ENCODE measurements at regions not wholly inside any gene's neighbourhood (a gene's known extent, or its start where the extent isn't known, plus 50 kb on each side); places are given as distances from the start of the nearest gene placed in this dataset.

DNA sequence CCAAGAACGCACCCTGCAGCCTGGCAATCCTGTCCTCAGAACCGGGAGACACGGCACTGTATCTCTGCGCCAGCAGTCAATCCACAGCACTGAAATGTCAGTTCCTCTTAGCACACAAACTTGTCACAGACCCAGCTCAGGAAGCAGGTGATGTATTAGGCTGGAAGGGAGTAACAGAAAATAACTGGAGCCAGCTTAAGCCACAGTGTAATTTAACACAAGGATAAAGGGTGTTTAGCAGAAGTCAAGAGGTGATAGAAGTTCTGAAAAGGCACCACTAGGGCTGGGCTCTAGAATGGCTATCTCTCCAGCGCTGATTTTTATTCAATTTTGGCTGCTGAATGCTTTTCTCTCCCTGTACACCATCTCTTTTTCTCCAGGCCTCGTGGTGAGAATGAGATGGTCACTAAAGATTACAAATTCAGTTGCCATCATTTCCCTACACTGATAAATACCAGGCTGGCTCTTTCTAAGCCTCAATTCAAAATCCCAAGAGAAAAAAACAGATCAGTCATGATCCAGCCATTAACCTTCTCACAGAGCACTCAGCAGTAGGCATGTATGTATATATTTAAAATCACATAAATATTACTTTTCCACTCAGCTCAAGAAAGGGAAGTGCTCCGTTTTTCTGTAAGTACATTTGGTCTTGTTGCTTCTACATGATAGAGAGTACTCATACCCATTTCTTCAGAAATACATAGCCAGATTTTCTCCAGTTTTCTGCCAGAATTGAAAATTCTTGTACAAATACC lies 102.7 kb upstream of the PRSS1 start:
- TF ChIP-seq, protein P1, sequence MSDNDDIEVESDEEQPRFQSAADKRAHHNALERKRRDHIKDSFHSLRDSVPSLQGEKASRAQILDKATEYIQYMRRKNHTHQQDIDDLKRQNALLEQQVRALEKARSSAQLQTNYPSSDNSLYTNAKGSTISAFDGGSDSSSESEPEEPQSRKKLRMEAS (CRISPR knock-in tag; IDR thresholded peaks at IDR 0.05) = no peak
- TF ChIP-seq, protein P2, sequence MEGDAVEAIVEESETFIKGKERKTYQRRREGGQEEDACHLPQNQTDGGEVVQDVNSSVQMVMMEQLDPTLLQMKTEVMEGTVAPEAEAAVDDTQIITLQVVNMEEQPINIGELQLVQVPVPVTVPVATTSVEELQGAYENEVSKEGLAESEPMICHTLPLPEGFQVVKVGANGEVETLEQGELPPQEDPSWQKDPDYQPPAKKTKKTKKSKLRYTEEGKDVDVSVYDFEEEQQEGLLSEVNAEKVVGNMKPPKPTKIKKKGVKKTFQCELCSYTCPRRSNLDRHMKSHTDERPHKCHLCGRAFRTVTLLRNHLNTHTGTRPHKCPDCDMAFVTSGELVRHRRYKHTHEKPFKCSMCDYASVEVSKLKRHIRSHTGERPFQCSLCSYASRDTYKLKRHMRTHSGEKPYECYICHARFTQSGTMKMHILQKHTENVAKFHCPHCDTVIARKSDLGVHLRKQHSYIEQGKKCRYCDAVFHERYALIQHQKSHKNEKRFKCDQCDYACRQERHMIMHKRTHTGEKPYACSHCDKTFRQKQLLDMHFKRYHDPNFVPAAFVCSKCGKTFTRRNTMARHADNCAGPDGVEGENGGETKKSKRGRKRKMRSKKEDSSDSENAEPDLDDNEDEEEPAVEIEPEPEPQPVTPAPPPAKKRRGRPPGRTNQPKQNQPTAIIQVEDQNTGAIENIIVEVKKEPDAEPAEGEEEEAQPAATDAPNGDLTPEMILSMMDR (IDR thresholded peaks at IDR 0.05) = no peak
- TF ChIP-seq NR3C1 (CRISPR knock-in tag; conservative IDR thresholded peaks at IDR 0.05; ENCODE audit: low read depth) (no peak), TEAD4 (CRISPR knock-in tag; IDR thresholded peaks at IDR 0.05) (no peak), IRF2 (CRISPR knock-in tag; IDR thresholded peaks at IDR 0.05; ENCODE audit: borderline replicate concordance, low read depth) (no peak), RORB (CRISPR knock-in tag; IDR thresholded peaks at IDR 0.05) (no peak), FOXP4 (CRISPR knock-in tag; IDR thresholded peaks at IDR 0.05) (no peak), SP1 (CRISPR knock-in tag; conservative IDR thresholded peaks at IDR 0.05) (no peak), KAT7 (CRISPR knock-in tag; IDR thresholded peaks at IDR 0.05; ENCODE audit: borderline replicate concordance) (no peak)
- TF ChIP-seq, protein P3, sequence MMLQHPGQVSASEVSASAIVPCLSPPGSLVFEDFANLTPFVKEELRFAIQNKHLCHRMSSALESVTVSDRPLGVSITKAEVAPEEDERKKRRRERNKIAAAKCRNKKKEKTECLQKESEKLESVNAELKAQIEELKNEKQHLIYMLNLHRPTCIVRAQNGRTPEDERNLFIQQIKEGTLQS (CRISPR knock-in tag; conservative IDR thresholded peaks at IDR 0.05) = no peak
- TF ChIP-seq, protein P4, sequence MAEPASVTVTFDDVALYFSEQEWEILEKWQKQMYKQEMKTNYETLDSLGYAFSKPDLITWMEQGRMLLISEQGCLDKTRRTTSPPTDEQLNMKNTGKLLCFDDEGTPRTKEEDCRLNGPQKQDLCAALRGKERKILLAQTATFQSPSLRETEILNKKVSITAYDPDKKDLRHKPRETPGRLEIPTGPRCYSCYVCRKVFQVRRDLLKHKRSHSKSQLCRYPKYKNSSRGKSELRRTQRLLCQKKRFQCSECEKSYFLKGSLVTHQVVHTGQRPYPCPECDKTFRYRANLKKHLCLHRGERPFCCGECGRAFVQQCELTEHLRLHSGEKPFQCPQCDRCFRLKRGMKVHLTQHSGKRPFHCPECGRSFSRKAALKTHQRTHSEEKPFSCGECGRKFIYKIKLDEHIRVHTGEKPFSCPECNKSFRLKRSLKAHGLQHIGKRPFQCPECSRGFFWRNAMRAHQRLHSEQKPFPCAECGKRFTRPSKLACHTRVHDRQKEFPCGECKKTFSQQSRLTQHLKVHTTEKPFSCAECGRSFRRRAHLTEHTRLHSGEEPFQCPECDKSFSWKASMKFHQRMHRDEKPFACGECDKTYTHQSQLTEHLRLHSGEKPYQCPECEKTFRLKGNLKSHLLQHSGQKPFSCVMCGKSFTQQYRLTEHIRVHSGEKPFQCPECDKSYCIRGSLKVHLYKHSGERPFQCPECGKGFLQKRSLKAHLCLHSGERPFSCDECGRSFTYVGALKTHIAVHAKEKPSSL (CRISPR knock-in tag; conservative IDR thresholded peaks at IDR 0.05) = no peak
